Neutrophil (primary cell): ENCODE measurements at regions not wholly inside any gene's neighbourhood (a gene's known extent, or its start where the extent isn't known, plus 50 kb on each side); places are given as distances from the start of the nearest gene placed in this dataset.

Experiments
- H3K27ac ChIP-seq: fragments of 200-600 bp; sonication (generic); 2 replicates; pipeline ENCODE4 v1.5.1; 2016; ENCODE audit warnings: mild to moderate bottlenecking, moderate library complexity
- H3K27me3 ChIP-seq: fragments of 200-600 bp; sonication (generic); 2 replicates; pipeline ENCODE4 v1.6.0; 2016; ENCODE audit warnings: mild to moderate bottlenecking
- H3K36me3 ChIP-seq: fragments of 200-600 bp; sonication (generic); 2 replicates; pipeline ENCODE4 v1.5.1; 2017
- H3K4me1 ChIP-seq, 2 experiments: fragments of 200-600 bp in 1 of 2; sonication (generic) in 1 of 2; 1 replicate in 1 of 2; 2 replicates in 1 of 2; pipeline versions ENCODE4 v1.5.1 to v1.6.1; 2013 to 2016; ENCODE audit warnings: low read depth in 1 of 2, low read length in 1 of 2, mild to moderate bottlenecking in 1 of 2, moderate library complexity in 1 of 2; ENCODE audit not compliant: control insufficient read depth in 1 of 2, insufficient read depth in 1 of 2
- H3K4me3 ChIP-seq, 2 experiments: fragments of 200-600 bp in 1 of 2; sonication (generic) in 1 of 2; 1 replicate in 1 of 2; 2 replicates in 1 of 2; pipeline ENCODE4 v1.5.1; 2013 to 2016; ENCODE audit warnings: low read depth in 1 of 2, low read length in 1 of 2, mild to moderate bottlenecking in 1 of 2, moderate library complexity in 1 of 2
- H3K9me3 ChIP-seq: fragments of 200-600 bp; sonication (generic); 2 replicates; pipeline ENCODE4 v1.5.1; 2016
- CTCF ChIP-seq: fragments of 200-600 bp; sonication (generic); IDR thresholded peaks from 2 replicates; pipeline ENCODE4 v1.5.1; 2016; ENCODE audit warnings: antibody characterized with exemption

GRCh38 chr2:2681711-2682251 is 350.7 kb upstream of the MYT1L start:
- TF ChIP-seq CTCF: no peak
- Histone ChIP-seq H3K36me3 (no peaks in the 10 kb centered on the region), H3K4me1 (peaks cover 7 to 11% of the 10 kb centered on the region in 2 experiments), H3K9me3 (no peaks in the 10 kb centered on the region), H3K4me3 (peak overlapping the region in 1 of 2 experiments; percentile 39), H3K27me3 (peaks cover 52% of the 10 kb centered on the region), H3K27ac (peak overlapping the region; percentile 69)

- Histone ChIP-seq H3K4me1 (peaks cover 7 to 11% of the 10 kb centered on the region in 2 experiments), H3K9me3 (no peaks in the 10 kb centered on the region), H3K36me3 (no peaks in the 10 kb centered on the region), H3K27ac (no peak overlapping the region), H3K4me3 (no peak overlapping the region), H3K27me3 (peaks cover 45% of the 10 kb centered on the region)
- TF ChIP-seq CTCF: no peak
Observed at GRCh38 chr2:2681085-2681484, 350.0 kb upstream of the MYT1L start.

- TF ChIP-seq CTCF: no peak
- no peaks in the 10 kb centered on the region for H3K4me1 ChIP-seq
- no peaks in the 10 kb centered on the region for H3K36me3 ChIP-seq
Observed at GRCh38 chr2:2674831-2675230, 343.8 kb upstream of the MYT1L start.

GRCh38 chr2:2673406-2673805 is 342.3 kb upstream of the MYT1L start:
- TF ChIP-seq CTCF: no peak
- H3K27ac ChIP-seq: no peak overlapping the region
- H3K27me3 ChIP-seq: no peaks in the 10 kb centered on the region
- H3K4me1 ChIP-seq: no peaks in the 10 kb centered on the region
- H3K9me3 ChIP-seq: no peaks in the 10 kb centered on the region
- H3K4me3 ChIP-seq: no peak overlapping the region
- H3K36me3 ChIP-seq: no peaks in the 10 kb centered on the region

More at GRCh38 chr2:2674831-2675230, 343.8 kb upstream of the MYT1L start:
- Histone ChIP-seq H3K27ac (no peak overlapping the region), H3K27me3 (no peaks in the 10 kb centered on the region), H3K9me3 (no peaks in the 10 kb centered on the region), H3K4me3 (no peak overlapping the region)

- Histone ChIP-seq H3K4me3 (no peak overlapping the region), H3K27ac (no peak overlapping the region), H3K4me1 (no peaks in the 10 kb centered on the region), H3K9me3 (no peaks in the 10 kb centered on the region), H3K27me3 (no peaks in the 10 kb centered on the region), H3K36me3 (no peaks in the 10 kb centered on the region)
- no peak for TF ChIP-seq CTCF
Observed at GRCh38 chr2:2672249-2672648, 341.2 kb upstream of the MYT1L start.

GRCh38 chr2:2671826-2672225 is 340.8 kb upstream of the MYT1L start:
- Histone ChIP-seq H3K4me1 (no peaks in the 10 kb centered on the region), H3K36me3 (no peaks in the 10 kb centered on the region), H3K4me3 (no peak overlapping the region), H3K27ac (no peak overlapping the region), H3K27me3 (no peaks in the 10 kb centered on the region), H3K9me3 (no peaks in the 10 kb centered on the region)
- no peak for TF ChIP-seq CTCF
